ENCODE measurements at regions not wholly inside any gene's neighbourhood (a gene's known extent, or its start where the extent isn't known, plus 50 kb on each side); places are given as distances from the start of the nearest gene placed in this dataset.

DNA sequence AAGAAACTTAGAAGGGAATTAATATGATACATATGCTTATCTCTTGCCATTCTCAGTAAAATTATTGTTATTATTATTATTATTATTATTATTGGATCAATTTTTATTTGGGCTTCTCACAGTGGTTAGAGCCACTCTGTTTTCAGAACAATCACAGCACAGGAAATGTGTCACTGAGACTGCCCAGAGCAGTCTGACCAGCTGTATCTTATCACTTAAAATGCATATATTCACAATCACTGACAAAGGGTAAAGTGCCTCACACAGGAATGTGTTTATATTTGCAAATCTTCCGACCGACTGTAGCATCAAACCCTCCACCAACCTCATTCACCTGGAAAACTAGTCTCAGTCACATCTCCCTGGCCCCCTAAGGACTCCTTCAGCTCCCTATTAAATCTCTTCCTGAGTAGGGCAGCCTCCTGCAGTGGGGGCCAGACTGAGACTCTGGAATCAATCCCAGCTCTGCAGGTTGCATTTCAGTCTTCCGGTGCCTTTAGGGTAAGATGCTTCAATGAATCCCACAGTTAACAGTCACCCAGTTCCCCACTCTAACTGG is 738.3 kb upstream of the SLITRK5 start:
- TF ChIP-seq POLR2A (IDR thresholded peaks at IDR 0.05) = no peak
- TF ChIP-seq, protein P1, sequence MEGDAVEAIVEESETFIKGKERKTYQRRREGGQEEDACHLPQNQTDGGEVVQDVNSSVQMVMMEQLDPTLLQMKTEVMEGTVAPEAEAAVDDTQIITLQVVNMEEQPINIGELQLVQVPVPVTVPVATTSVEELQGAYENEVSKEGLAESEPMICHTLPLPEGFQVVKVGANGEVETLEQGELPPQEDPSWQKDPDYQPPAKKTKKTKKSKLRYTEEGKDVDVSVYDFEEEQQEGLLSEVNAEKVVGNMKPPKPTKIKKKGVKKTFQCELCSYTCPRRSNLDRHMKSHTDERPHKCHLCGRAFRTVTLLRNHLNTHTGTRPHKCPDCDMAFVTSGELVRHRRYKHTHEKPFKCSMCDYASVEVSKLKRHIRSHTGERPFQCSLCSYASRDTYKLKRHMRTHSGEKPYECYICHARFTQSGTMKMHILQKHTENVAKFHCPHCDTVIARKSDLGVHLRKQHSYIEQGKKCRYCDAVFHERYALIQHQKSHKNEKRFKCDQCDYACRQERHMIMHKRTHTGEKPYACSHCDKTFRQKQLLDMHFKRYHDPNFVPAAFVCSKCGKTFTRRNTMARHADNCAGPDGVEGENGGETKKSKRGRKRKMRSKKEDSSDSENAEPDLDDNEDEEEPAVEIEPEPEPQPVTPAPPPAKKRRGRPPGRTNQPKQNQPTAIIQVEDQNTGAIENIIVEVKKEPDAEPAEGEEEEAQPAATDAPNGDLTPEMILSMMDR (IDR thresholded peaks at IDR 0.05 in 4 of 5, conservative IDR thresholded peaks at IDR 0.05 in 1 of 5) = no peak

All from gastrocnemius medialis (tissue), 4 donors.